Stimulated activated naive CD8-positive, alpha-beta T cell treated with anti-CD3 and anti-CD28 coated beads, Interleukin-15, amount 100 ng/mL, for 72 hours (primary cell): ENCODE measurements at regions not wholly inside any gene's neighbourhood (a gene's known extent, or its start where the extent isn't known, plus 50 kb on each side); places are given as distances from the start of the nearest gene placed in this dataset.

Experiments used
- ATAC-seq: fragments of 150-1000 bp; cut with Tn5 transposase; 2 replicates; pipeline ENCODE4 v1.10.0; 2021; ENCODE audit warnings: mild to moderate bottlenecking, moderate library complexity
- DNase-seq, 2 donors: peaks; one replicate each; pipeline ENCODE4 v3.0.0; 2021 to 2022
- H3K27ac Mint-ChIP-seq, 2 donors: one replicate each; pipeline ENCODE4 v1.8.0; 2022; ENCODE audit warnings: mild to moderate bottlenecking in 2 of 2, mixed read lengths in 2 of 2, moderate library complexity in 2 of 2
- H3K27me3 Mint-ChIP-seq: one replicate; pipeline ENCODE4 v1.8.0; 2022; ENCODE audit warnings: mixed read lengths
- H3K4me1 Mint-ChIP-seq: one replicate; pipeline ENCODE4 v1.8.0; 2022; ENCODE audit warnings: mild to moderate bottlenecking, mixed read lengths
- H3K4me3 Mint-ChIP-seq, 2 donors: one replicate each; pipeline ENCODE4 v1.8.0; 2022; ENCODE audit warnings: mild to moderate bottlenecking in 2 of 2, mixed read lengths in 2 of 2, moderate library complexity in 1 of 2
- H3K9me3 Mint-ChIP-seq, 2 donors: one replicate each; pipeline ENCODE4 v1.8.0; 2022; ENCODE audit warnings: mixed read lengths in 2 of 2

- DNase-seq (no peak), ATAC-seq (no peak)
- Mint-ChIP-seq H3K4me3 (no peak overlapping the region), H3K27ac (no peak overlapping the region), H3K9me3 (no peaks in the 10 kb centered on the region), H3K27me3 (peaks cover 14% of the 10 kb centered on the region), H3K4me1 (peaks cover 30% of the 10 kb centered on the region)
These were observed 83.6 kb downstream of the SIK1 start for GRCh38 chr21:43343095-43343991.

- H3K4me3 Mint-ChIP-seq = no peak overlapping the region
- no peak overlapping the region for H3K27ac Mint-ChIP-seq
- peaks cover 37% of the 10 kb centered on the region for H3K4me1 Mint-ChIP-seq
- peaks cover 6 to 8% of the 10 kb centered on the region in 2 donors for H3K9me3 Mint-ChIP-seq
- ATAC-seq (no peak), DNase-seq (no peak)
- peaks cover 18% of the 10 kb centered on the region for H3K27me3 Mint-ChIP-seq
These were observed 84.5 kb downstream of the SIK1 start for GRCh38 chr21:43342301-43342881.

GRCh38 chr21:43341378-43342161 lies 85.4 kb downstream of the SIK1 start:
- H3K27ac Mint-ChIP-seq = no peak overlapping the region
- no peak for DNase-seq
- H3K4me3 Mint-ChIP-seq = no peak overlapping the region

GRCh38 chr21:43340491-43341377 lies 86.2 kb downstream of the SIK1 start:
- no peak overlapping the region for H3K27ac Mint-ChIP-seq
- no peak overlapping the region for H3K4me3 Mint-ChIP-seq
- H3K4me1 Mint-ChIP-seq = peaks cover 28% of the 10 kb centered on the region
- no peak for ATAC-seq
- peaks cover 18 to 21% of the 10 kb centered on the region in 2 donors for H3K9me3 Mint-ChIP-seq
- no peak for DNase-seq
- H3K27me3 Mint-ChIP-seq = peaks cover 18% of the 10 kb centered on the region

More at GRCh38 chr21:43341378-43342161, 85.4 kb downstream of the SIK1 start:
- H3K4me1 Mint-ChIP-seq = peaks cover 36% of the 10 kb centered on the region
- H3K27me3 Mint-ChIP-seq = peaks cover 18% of the 10 kb centered on the region
- peaks cover 14 to 16% of the 10 kb centered on the region in 2 donors for H3K9me3 Mint-ChIP-seq
- ATAC-seq = no peak

- Mint-ChIP-seq H3K4me3 (no peak overlapping the region), H3K27ac (no peak overlapping the region), H3K27me3 (peaks cover 18% of the 10 kb centered on the region), H3K9me3 (peaks cover 21 to 28% of the 10 kb centered on the region in 2 donors), H3K4me1 (peaks cover 20% of the 10 kb centered on the region)
- no peak for DNase-seq
- no peak for ATAC-seq
These were observed 87.3 kb downstream of the SIK1 start for GRCh38 chr21:43339668-43340067.

GRCh38 chr21:43338951-43339350 lies 88.0 kb downstream of the SIK1 start:
- peaks cover 21 to 28% of the 10 kb centered on the region in 2 donors for H3K9me3 Mint-ChIP-seq
- no peak for DNase-seq
- ATAC-seq = no peak
- H3K4me1 Mint-ChIP-seq = peaks cover 20% of the 10 kb centered on the region
- no peak overlapping the region for H3K4me3 Mint-ChIP-seq
- peak overlapping the region in 1 of 2 donors; percentile 58 for H3K27ac Mint-ChIP-seq
- peaks cover 18% of the 10 kb centered on the region for H3K27me3 Mint-ChIP-seq

GRCh38 chr21:43337901-43338655 lies 88.9 kb downstream of the SIK1 start:
- Mint-ChIP-seq H3K27ac (peak overlapping the region in 1 of 2 donors; percentile 81), H3K9me3 (peaks cover 21 to 28% of the 10 kb centered on the region in 2 donors), H3K4me1 (peaks cover 20% of the 10 kb centered on the region), H3K4me3 (no peak overlapping the region), H3K27me3 (peaks cover 18% of the 10 kb centered on the region)
- DNase-seq (no peak), ATAC-seq (no peak)

GRCh38 chr21:43335119-43335518 lies 91.8 kb downstream of the SIK1 start:
- H3K4me1 Mint-ChIP-seq = peaks cover 20% of the 10 kb centered on the region
- DNase-seq = no peak
- H3K27me3 Mint-ChIP-seq = peaks cover 18% of the 10 kb centered on the region
- no peak overlapping the region for H3K4me3 Mint-ChIP-seq
- H3K27ac Mint-ChIP-seq = no peak overlapping the region
- ATAC-seq = no peak
- H3K9me3 Mint-ChIP-seq = peaks cover 21 to 28% of the 10 kb centered on the region in 2 donors

GRCh38 chr21:43334214-43334958 lies 92.5 kb downstream of the SIK1 start:
- DNase-seq (no peak), ATAC-seq (no peak)
- H3K4me3 Mint-ChIP-seq = no peak overlapping the region
- peaks cover 17% of the 10 kb centered on the region for H3K4me1 Mint-ChIP-seq
- peaks cover 21 to 28% of the 10 kb centered on the region in 2 donors for H3K9me3 Mint-ChIP-seq
- H3K27me3 Mint-ChIP-seq = peaks cover 14% of the 10 kb centered on the region
- no peak overlapping the region for H3K27ac Mint-ChIP-seq

GRCh38 chr21:43333298-43334062 lies 93.5 kb downstream of the SIK1 start:
- DNase-seq = no peak
- H3K27me3 Mint-ChIP-seq = peaks cover 5% of the 10 kb centered on the region
- H3K27ac Mint-ChIP-seq = no peak overlapping the region

GRCh38 chr21:43332861-43333297 lies 94.1 kb downstream of the SIK1 start:
- H3K27ac Mint-ChIP-seq = no peak overlapping the region
- H3K4me1 Mint-ChIP-seq = peaks cover 4% of the 10 kb centered on the region
- ATAC-seq (no peak), DNase-seq (no peak)
- no peak overlapping the region for H3K4me3 Mint-ChIP-seq
- no peaks in the 10 kb centered on the region for H3K27me3 Mint-ChIP-seq
- peaks cover 19 to 25% of the 10 kb centered on the region in 2 donors for H3K9me3 Mint-ChIP-seq

More at GRCh38 chr21:43333298-43334062, 93.5 kb downstream of the SIK1 start:
- H3K9me3 Mint-ChIP-seq = peaks cover 21 to 28% of the 10 kb centered on the region in 2 donors
- ATAC-seq = no peak
- H3K4me1 Mint-ChIP-seq = peaks cover 8% of the 10 kb centered on the region
- H3K4me3 Mint-ChIP-seq = no peak overlapping the region

GRCh38 chr21:43331962-43332828 lies 94.7 kb downstream of the SIK1 start:
- no peak overlapping the region for H3K4me3 Mint-ChIP-seq
- no peak for DNase-seq
- no peaks in the 10 kb centered on the region for H3K27me3 Mint-ChIP-seq
- no peak overlapping the region for H3K27ac Mint-ChIP-seq
- peaks cover 12 to 18% of the 10 kb centered on the region in 2 donors for H3K9me3 Mint-ChIP-seq
- ATAC-seq = no peak
- H3K4me1 Mint-ChIP-seq = no peaks in the 10 kb centered on the region
